Esophagus muscularis mucosa (tissue), 4 donors: ENCODE measurements at regions not wholly inside any gene's neighbourhood (a gene's known extent, or its start where the extent isn't known, plus 50 kb on each side); places are given as distances from the start of the nearest gene placed in this dataset.
"Not testable (repeated sequence)": the region's sequence is repeated elsewhere in the genome, so short reads cannot be mapped to it uniquely, and the experiment has no call there.

ENCODE experiments used
- DNase-seq: peaks from one replicate; pipeline ENCODE4 v3.0.0-alpha.2; 2017; ENCODE audit errors: extremely low spot score
- H3K27ac ChIP-seq, 4 donors: fragments of 200-600 bp; sonication (generic); replicated peaks in 1 of 4; 1 replicate in 3 of 4; 2 replicates in 1 of 4; pipeline ENCODE4 v1.5.1; 2016 to 2019; ENCODE audit warnings: mild to moderate bottlenecking in 1 of 4
- H3K27me3 ChIP-seq, 4 donors: fragments of 200-600 bp; sonication (generic); one replicate each; pipeline versions ENCODE4 v1.5.1 to v1.6.0; 2016 to 2019
- H3K36me3 ChIP-seq, 4 donors: fragments of 200-600 bp; sonication (generic); one replicate each; pipeline ENCODE4 v1.5.1; 2016 to 2019
- H3K4me1 ChIP-seq, 4 donors: fragments of 200-600 bp; sonication (generic); one replicate each; pipeline ENCODE4 v1.5.1; 2016 to 2019
- H3K4me3 ChIP-seq, 4 donors: fragments of 200-600 bp; sonication (generic); 1 replicate in 2 of 4; 2 replicates in 2 of 4; pipeline ENCODE4 v1.5.1; 2016 to 2019; ENCODE audit warnings: mild to moderate bottlenecking in 4 of 4, moderate library complexity in 1 of 4
- H3K9me3 ChIP-seq, 4 donors: fragments of 200-600 bp; sonication (generic); 1 replicate in 3 of 4; 2 replicates in 1 of 4; pipeline ENCODE4 v1.5.1; 2016 to 2019
- CTCF ChIP-seq, 3 experiments: fragments of 200-600 bp in 2 of 3; fragments of 450-650 bp in 1 of 3; sonication (generic) in 2 of 3; IDR thresholded peaks; one replicate each; pipeline ENCODE4 v1.5.1; 2017 to 2019; ENCODE audit warnings: antibody characterized with exemption in 3 of 3, mild to moderate bottlenecking in 2 of 3, moderate library complexity in 1 of 3
- EP300 ChIP-seq: sonication (generic); formaldehyde crosslinking; IDR thresholded peaks from one replicate; pipeline ENCODE4 v1.6.1; 2017; ENCODE audit warnings: antibody characterized with exemption
- POLR2A ChIP-seq: fragments of 450-650 bp; IDR thresholded peaks from one replicate; pipeline ENCODE4 v1.6.1; 2017; ENCODE audit warnings: antibody characterized with exemption, moderate library complexity, mild to moderate bottlenecking, low read depth
- POLR2AphosphoS5 ChIP-seq, 2 donors: sonication (generic); formaldehyde crosslinking; IDR thresholded peaks; one replicate each; pipeline ENCODE4 v1.6.1; 2017; ENCODE audit warnings: antibody characterized with exemption in 2 of 2
- WGBS: methylation state at CpG from one replicate; pipeline ENCODE4 v1.1.5; 2018; 5-methylcytosine and 5-hydroxymethylcytosine counted together
- intact Hi-C: fragments of 100-400 bp; cut with DNase I; formaldehyde crosslinking; loops from one replicate; pipeline ENCODE4 v1.15.1; 2023

DNA sequence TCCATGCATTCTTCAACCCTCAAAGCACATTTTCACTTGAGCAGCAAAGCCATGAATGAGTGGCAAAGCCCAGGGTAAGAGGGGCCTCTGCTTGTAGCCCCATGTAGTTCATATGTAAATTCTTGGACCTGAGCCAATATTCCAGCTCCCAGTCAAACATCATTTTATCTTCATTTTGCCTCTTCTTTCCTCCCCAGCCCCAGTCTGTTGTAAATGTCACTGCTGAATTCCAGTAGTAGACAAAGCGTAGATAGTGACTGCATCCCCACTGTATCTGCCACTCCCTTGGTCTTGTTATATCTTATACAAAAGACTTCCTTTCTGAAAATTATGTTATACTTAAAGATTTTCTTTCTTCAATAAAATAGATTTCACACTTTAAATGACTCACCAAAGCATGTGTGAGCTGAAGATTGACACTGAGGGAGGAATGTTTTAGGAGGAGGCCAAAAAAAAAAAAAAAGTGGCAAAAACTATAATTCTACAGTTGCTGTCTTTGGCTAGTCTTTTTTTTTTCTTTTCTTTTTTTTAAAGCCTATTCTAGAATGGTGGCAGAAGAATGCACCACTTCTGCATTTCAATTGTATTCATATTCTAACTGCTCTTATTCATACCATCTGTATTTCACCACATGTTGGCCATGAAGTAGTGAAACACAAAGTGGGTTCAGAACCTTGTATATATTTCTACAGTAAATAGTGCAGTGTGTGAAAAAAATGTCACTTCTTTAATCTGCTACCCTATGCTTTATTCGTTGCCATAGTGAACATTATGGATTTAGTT is 306.1 kb downstream of the CPS1 start:
- Histone ChIP-seq H3K4me1 (no peaks in the 10 kb centered on the region), H3K9me3 (no peaks in the 10 kb centered on the region), H3K27ac (no peak overlapping the region), H3K27me3 (no peaks in the 10 kb centered on the region), H3K4me3 (no peak overlapping the region), H3K36me3 (no peaks in the 10 kb centered on the region)
- intact Hi-C loops: no loop called here
- no peak for DNase-seq
- TF ChIP-seq POLR2AphosphoS5 (IDR thresholded peaks at IDR 0.05) (no peak), CTCF (IDR thresholded peaks at IDR 0.05) (no peak), POLR2A (no peak), EP300 (no peak)
- WGBS: 71% methylated on average over 2 of the region's 2 CpGs

DNA sequence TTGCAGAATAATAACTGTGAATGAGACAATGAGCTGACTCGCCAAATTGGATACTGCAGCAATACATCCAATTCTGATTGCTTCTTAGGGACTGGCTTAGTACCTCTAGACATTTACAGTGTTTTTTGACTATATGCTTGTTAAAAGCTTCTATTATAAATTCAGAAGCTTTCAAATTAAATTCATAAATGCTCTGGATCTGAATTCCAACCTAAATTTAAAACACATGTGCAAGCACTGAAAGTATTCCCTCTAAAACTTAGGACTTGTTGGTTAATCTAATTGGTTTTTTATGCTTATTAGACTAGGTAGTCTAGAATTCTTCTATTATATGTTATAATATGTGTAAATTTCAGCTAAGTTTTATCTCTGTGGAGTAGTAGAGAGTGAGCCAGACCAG is 306.9 kb downstream of the CPS1 start:
- Histone ChIP-seq H3K9me3 (peaks cover 0 to under 1% (median 0%) of the 10 kb centered on the region in 4 donors), H3K4me1 (no peaks in the 10 kb centered on the region), H3K4me3 (no peak overlapping the region), H3K36me3 (no peaks in the 10 kb centered on the region), H3K27me3 (no peaks in the 10 kb centered on the region), H3K27ac (no peak overlapping the region)
- no peak for DNase-seq
- TF ChIP-seq POLR2AphosphoS5 (IDR thresholded peaks at IDR 0.05) (no peak), EP300 (no peak), CTCF (IDR thresholded peaks at IDR 0.05) (no peak), POLR2A (no peak)
- intact Hi-C loops: no loop called here
- WGBS: 82% methylated on average over 1 of the region's 1 CpG

DNA sequence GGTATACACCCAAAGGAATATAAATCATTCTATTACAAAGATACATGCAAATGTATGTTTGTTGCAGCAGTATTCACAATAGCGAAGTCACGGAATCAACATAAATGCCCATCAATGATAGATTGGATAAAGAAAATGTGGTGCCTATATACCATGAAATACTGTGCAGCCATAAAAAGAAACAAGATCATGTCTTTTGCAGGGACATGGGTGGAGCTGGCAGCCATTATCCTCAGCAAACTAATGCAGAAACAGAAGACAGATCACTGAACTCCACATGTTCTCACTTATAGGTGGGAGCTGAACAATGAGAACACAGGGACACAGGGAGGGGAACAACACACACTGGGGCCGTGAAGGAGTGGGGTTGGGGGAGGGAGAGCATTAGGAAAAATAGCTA is 315.2 kb downstream of the CPS1 start:
- H3K27me3 ChIP-seq, H3K27ac ChIP-seq, H3K9me3 ChIP-seq, H3K4me3 ChIP-seq, DNase-seq, H3K4me1 ChIP-seq, intact Hi-C loops, H3K36me3 ChIP-seq: not testable (repeated sequence)
- WGBS: 94% methylated on average over 3 of the region's 3 CpGs

DNA sequence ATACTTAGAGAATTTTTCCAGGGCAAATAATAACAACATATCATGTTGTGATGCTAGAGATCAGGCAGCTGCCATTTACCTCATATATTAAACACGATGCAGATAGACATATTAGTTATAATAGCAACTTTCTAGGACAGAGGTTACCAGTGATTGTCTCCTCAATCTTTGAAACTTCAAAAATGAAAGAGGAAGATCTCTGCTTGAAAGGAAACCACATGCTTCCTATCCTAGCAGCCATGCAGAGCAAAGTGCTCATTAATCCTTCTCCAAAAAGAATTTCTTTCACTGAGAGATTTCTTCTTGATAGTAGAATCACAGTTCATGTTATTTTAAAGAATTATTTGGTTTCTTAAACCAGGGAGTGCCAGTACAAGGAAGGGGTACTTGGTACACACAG is 317.2 kb downstream of the CPS1 start:
- no peak for TF ChIP-seq CTCF (IDR thresholded peaks at IDR 0.05)
- no peak for TF ChIP-seq POLR2A
- no peak for TF ChIP-seq EP300
- no peak for TF ChIP-seq POLR2AphosphoS5 (IDR thresholded peaks at IDR 0.05)
- Histone ChIP-seq H3K36me3 (no peaks in the 10 kb centered on the region), H3K4me1 (no peaks in the 10 kb centered on the region), H3K27ac (no peak overlapping the region), H3K27me3 (no peaks in the 10 kb centered on the region), H3K4me3 (no peak overlapping the region), H3K9me3 (peaks cover 0 to 2% (median 0%) of the 10 kb centered on the region in 4 donors)
- 55% methylated on average over 1 of the region's 1 CpG for WGBS
- intact Hi-C loops: no loop called here
- no peak for DNase-seq

DNA sequence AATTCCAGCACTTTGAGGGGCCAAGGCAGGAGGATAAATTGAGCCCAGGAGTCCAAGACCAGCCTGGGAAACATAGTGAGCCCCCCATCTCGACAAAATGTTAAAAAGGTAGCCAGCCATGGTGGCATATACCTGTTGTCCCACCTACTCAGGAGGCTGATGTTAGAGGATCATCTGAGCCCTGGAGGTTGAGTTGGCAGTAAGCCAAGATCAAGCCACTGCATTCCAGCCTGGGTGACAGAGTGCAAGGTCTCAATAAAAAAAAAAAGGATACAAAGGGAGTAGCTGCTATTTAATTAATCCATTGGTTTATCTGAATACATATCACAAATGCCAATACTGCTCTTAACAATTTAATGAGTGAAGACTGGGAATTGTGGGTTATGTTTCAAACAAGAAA is 327.8 kb downstream of the CPS1 start:
- H3K4me3 ChIP-seq: no peak overlapping the region
- intact Hi-C loops: no loop called here
- peaks cover 0 to 4% (median 0%) of the 10 kb centered on the region in 4 donors for H3K9me3 ChIP-seq
- TF ChIP-seq POLR2A (no peak), EP300 (no peak), CTCF (IDR thresholded peaks at IDR 0.05) (no peak), POLR2AphosphoS5 (IDR thresholded peaks at IDR 0.05) (no peak)
- no peak overlapping the region for H3K27ac ChIP-seq
- no peaks in the 10 kb centered on the region for H3K36me3 ChIP-seq
- no peak for DNase-seq
- 57% methylated on average over 1 of the region's 1 CpG for WGBS
- no peaks in the 10 kb centered on the region for H3K4me1 ChIP-seq
- H3K27me3 ChIP-seq: no peaks in the 10 kb centered on the region
